NCI-H128 (cell line): ENCODE measurements at regions not wholly inside any gene's neighbourhood (a gene's known extent, or its start where the extent isn't known, plus 50 kb on each side); places are given as distances from the start of the nearest gene placed in this dataset.
"Not testable (repeated sequence)": the region's sequence is repeated elsewhere in the genome, so short reads cannot be mapped to it uniquely, and the experiment has no call there.

ENCODE experiments used
- DNase-seq: peaks from one replicate; lab custom pipeline; 2025; ENCODE audit not compliant: unreplicated experiment; lab: John Stamatoyannopoulos, UW

DNA sequence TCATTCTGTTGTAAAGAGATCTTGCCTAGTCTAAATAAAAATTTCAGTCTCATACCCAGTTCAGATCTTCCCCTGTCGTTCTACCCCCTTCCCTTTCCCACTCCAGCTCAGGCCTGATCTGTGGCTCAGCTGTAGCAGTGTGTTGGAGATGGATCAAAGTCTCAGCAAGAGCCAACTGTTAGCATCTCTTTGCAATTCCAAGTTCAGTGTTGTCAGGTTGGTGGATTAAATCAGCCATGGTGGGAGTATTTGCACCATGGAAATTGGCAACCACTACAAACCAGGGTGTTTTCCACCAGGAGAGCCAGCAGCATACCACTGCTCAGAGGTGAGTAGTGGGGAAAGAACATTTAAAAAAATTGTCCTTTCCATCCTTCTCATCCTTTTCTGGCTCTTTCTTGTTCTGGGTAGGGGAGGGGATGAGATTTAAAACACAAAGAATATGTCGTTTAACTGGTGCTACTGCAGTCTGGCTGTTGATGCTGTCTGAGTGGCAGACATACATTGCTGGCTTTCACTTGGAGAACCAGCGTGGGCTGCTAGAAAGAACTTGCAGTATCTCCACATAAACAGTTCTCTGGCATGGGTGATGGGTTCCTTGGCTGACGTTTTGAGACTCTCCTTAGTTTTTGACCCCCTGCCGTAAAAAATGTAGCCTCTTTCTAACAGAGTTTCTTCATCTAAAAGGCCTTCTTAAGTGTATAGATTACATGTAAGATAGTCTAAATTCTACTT, 514.1 kb downstream of the RAB38 start:
- no peak for DNase-seq

DNA sequence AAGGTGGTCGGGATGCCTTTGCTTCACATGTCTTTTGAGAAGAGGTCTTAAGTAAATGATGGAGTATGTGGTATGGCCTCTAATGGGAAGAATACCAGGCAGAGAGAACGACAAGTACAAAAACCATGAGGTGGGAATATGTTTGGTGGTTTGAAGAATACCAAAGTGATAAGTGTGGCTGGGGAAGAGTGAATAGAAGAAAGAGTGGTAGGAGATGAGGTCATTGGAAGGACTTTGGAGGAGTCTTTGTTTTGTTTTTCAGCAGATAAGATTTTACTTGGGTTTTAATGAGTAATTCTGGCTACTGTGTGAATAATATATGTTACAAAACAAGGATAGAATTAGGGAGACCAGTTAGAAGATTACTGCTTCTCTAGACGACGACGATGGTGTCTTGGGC, 515.4 kb downstream of the RAB38 start:
- no peak for DNase-seq

DNA sequence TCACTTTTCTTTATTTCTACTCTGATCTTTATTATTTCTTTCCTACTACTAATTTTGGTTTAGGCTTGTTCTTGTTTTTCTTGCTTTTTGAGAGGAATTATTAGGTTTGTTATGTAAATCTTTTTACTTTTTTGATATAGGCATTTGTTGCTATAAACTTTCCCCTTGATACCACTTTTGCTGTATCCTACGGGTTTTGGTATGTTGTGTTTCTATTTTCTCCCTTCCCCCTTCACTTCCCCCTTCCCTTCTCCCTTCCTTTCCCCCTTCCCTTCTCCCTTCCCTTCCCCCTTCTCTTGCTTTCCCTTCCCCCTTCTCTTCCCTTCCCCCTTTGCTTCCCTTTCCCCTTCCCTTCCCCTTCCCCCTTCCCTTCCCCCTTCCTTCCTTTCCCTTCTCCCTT, 529.6 kb downstream of the RAB38 start:
- no peak for DNase-seq

DNA sequence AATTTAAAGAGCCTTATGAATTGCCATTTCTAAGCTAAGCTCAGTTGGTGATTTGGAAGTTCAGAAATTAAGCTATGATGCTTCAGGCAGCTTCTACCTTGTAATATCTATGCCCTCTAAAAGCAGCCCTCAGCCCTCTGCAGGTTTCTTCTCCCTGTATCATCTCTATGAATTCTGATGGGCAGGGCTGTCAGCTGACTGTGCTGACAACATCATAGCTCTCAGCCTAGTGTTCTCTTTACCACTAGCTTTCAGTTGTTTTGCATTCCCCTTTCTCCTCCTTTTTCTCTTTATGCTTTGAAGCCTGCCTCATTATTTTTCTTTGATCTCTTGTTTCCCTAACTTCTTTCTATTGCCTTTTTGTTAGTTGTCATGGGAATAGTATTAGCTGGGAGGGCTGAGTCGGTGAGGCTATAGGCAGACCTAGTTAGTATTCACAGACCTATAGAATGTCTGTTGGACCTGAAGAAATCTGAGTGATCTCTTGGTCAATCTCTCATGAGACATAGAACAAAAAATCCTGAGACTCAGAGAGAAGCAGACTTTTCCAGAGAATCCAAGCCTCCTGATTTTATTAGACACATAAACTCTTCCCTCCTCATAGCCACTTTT, 535.4 kb downstream of the RAB38 start:
- DNase-seq, result no peak

DNA sequence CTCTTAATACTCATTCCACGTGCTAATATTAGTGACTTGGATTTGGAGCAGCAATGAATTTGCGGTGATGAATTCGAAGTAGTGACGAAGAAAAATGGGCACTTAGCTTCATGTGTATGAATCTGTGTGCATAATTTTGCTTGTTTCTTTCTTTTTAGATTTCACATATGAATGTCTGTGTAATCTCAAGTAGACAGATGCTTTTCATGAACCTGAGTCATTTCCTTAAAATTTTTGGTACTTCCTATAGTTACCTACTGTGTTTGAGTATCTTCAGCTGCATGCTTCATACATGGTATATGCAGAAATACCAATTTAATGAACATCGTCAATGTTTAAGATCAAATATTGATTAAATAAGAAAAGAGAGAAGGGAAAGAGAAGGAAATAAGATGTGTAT, 540.2 kb downstream of the RAB38 start:
- no peak for DNase-seq

DNA sequence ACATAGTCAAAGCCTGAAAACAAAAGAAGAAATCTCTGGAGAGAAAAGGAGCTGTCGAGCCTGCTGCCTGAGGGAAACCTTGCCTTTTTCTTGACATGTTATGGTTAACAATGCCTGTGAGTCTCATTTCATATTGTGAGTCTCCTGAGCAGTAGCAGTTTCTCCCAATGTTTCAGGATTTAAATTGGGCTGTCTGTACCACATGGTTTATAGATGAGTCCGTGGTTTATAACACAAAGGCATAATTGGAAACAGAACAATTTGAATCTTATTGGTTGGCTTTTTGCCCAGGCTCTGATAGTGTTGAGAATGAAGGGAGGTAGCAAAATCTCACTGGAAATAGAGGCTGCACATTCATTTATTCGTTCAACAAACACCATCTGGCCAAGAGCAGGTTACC, 540.9 kb downstream of the RAB38 start:
- DNase-seq, result no peak

DNA sequence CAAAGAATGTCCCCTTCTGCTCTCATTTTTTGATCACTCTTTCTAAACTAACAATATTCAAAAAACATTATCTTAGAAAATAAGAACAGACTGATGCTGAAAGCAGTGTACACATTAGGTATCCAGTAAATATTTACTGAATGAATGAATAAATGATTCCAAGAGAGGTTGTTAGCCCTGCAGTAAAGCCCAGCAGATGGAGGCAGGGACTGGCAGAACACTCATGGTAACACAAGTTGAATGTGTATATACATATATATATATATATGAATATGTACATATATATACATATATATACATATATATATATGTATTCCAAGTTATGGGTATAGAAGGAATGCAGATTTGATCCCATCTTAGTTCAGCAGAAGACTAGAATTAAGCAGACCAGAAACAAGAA, 546.3 kb downstream of the RAB38 start:
- no peak for DNase-seq

DNA sequence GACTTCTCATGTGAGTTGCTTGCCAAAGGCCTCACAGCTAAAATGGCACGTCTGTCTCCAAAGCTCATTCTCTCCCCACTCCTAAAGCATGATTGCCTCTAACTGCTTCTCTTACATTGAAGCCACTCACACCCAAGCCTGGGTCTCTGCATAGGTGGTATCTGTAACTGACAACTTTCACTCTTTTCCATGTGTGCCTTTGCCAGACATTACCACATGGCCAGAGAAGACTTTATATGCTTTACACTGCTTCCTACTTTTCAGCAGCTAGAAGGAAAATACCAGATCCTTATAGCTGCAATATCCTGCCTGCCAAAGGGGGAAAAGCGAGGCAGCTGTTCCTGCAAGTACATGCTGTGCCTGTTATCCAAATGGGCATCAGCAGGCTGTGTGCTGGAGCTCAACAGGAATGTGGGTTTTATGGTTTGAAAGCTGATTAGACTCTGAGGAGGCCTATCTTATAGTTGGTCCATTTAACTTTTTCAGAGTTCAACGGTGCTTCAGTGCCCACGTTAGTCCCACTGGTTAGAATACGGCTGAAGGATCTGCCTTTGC, 547.1 kb downstream of the RAB38 start:
- no peak for DNase-seq

DNA sequence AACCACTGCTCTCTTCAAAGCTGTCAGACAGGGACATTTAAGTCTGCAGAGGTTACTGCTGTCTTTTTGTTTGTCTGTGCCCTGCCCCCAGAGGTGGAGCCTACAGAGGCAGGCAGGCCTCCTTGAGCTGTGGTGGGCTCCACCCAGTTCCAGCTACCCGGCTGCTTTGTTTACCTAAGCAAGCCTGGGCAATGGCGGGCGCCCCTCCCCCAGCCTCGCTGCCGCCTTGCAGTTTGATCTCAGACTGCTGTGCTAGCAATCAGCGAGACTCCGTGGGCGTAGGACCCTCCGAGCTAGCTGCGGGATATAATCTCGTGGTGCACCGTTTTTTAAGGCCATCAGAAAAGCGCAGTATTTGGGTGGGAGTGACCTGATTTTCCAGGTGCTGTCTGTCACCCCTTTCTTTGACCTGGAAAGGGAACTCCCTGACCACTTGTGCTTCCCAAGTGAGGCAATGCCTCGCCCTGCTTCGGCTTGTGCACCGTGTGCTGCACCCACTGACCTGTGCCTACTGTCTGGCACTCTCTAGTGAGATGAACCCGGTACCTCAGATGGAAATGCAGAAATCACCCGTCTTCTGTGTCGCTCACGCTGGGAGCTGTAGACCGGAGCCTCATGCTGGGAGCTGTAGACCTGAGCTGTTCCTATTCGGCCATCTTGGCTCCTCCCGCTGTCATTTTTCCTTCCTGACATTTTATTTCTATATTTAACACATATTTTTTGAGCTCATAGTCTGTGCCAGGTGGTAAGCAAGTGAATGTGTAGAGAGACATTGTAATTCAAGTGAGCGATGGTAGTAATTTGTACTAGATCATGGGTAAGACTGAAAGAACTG, 551.5 kb downstream of the RAB38 start:
- DNase-seq, result not testable (repeated sequence)

DNA sequence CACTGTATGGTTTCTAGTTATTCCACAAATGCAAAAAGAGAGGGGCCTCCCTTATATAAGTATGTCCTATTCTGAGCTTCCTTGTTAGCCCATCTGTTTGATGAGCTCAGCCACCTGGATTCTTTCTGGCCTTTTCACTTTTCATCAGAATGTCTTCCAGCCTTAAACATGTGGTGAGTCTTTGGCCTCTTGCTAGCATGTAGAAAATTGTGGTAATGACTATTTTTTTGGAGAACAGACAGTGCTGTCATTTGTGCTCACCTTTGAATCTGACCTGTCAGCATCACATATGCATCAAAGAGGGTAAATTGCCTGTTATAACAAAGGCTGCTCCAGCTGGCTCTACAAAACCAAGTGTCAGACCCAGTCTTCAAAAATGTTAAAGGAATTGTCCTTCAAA, 558.7 kb downstream of the RAB38 start:
- DNase-seq, result no peak

DNA sequence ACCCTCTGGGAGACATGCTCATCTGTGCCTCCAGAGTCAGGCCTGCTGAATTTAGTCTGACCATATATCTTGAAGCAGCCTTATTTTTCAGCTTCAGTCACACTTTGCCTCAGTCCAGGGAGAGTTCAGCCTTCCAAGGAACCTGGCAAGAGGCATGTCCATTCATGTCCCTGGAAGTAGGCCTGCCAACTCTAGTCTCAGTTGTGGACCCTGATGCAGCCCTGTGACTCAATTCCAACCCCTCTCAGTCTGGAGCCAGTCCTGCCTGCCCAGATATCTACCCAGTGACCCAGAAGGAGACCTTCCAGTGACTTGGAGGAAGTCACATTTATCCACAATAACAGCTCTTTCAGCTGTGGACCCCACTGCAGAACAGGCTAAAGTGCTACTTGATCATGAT, 566.6 kb downstream of the TMEM135 start:
- DNase-seq, result no peak

DNA sequence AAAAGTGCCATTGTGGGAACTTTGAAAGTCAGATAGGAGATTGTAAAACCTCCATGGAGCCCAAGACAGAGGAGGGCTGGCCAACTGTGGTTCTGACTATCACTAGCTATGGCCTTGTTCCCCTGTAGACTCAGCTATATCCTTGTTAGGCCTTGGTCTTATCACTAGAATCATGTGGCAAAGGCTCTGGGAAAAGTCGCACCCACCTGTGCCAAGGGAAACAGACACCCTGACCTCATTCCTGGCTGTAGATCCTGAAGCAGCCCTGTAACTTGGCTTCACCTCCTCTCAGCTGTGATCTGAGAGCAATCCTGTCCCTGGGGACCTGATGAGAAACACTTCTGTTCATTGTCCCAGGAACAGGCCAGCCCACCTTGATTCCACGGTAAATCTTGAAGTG, 566.2 kb downstream of the TMEM135 start:
- DNase-seq, result no peak

DNA sequence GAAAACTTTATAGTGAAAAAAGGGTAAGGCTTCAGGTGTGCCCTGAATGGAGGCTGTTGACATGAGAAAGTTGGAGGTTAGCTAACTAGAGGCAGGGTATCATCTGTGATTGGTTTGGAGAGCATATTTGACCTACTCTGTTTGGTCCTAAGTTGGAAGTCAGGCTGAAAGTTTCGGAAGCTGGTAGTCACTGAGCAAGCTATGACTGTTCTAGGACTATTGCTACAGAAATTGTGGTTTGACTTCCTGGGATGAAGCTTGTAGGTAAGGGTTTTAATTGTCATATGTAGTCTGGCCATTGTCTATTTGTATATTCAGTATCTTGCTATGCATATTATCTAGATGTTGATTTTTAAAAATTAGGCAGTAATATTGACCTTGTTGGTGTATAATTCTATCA, 565.0 kb downstream of the TMEM135 start:
- DNase-seq, result no peak

DNA sequence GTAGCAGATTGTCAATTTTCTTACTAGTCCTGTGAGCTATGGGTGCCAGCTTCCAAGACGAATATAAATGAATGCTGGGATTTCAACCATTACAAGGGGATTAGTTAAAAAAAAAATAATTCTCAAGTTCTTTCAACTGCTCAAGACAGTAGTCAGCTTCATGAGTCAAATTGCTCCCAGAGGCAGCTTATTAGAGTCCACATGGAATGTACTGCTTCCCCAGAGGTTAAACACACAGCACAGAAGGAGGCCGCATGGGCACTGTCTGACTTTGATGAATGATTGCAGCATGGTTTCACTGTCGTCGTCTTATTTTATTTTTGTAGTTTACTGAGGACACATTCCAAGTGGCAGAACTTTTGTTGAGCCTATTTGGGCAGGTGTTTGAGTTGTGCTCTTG, 563.2 kb downstream of the TMEM135 start:
- no peak for DNase-seq

DNA sequence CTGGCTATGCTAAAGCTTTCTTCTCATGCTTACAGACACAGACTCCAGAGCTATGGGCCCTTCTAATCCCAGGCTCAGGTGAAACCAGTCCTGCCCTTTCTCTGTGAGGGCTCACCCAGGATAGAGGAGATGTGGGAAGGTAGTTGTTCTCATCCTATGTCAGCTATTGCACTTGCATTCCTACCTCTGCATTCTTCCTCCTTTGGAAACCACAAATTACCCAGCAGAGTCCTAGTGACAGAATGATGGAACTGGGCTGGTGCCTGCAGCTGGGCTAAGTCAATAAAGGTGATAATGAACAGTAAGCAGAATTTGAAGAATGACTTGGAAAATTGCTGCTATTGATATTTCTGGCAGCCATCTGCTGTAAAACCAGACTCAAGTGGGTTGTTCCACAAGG, 560.0 kb downstream of the TMEM135 start:
- no peak for DNase-seq

DNA sequence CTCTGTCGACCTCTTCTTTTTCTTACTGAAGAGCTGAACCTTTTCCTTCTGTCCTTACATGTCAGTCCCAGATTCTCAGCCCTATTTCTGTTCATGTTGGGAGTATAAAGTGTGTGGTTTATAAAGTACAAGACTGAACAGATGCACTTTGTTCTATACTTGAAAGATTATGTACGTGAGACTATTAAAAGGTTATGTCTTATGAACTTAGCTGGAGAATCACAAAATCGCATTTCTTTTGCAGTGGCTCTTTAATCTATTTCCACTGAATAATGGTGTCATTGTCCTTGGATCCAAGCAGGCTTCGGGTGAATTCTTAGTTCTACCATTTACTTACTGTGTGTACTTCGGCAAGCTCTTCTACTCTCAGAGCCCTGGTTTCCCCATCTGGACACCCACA, 558.4 kb downstream of the TMEM135 start:
- DNase-seq, result no peak

DNA sequence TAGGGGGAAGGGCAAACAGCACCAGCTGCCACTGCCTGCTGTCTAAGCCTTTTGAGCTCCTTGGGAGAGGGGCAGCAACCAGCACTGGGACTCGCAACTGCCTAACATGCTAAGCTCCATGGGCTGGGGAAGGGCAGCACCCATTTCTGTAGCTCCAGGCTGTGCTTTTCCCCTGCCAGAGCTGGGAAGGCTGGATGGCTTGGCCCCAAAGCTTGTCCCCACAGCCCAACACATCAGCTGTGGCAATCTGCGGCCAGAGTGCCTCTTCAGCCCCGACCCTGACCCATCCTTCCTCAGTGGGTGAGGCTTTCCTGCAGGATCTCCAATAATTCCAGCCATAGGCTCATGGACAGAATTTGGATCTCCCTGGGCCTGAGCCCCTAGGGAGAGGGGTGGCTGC, 551.3 kb downstream of the TMEM135 start:
- no peak for DNase-seq

DNA sequence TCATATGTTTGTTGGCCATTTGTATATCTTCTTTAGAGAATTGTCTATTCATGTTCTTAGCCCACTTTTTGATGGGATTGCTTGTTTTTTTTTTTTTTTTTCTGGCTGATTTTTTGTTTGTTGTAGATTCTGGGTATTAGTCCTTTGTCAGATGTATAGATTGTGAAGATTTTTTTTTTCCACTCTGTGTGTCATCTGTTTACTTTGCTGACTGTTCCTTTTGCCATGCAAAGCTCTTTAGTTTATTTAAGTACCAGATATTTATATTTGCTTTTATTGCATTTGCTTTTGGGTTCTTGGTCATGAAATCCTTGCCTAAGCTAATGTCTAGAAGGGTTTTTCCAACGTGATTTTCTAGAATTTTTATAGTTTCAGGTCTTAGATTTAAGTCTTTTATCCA, 547.9 kb downstream of the TMEM135 start:
- not testable (repeated sequence) for DNase-seq

DNA sequence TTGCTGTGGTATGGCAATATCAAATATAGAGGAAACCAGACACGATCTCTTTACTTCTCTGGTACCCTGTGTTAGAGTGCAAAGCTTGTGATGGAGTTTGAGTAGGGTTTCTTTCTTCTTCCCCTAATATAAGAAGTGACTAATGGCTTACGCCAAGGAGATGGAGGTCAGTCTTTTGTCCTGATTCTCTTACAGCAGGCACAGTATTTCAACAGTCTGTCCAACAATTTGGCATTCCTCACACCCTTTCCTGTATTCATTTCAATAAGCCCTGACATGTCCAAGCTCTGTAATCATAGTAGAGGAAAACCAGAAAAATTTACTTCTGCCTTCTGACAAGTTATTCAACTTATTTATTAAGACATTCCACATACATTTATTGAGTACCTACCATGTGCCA, 546.2 kb downstream of the TMEM135 start:
- DNase-seq, result no peak

DNA sequence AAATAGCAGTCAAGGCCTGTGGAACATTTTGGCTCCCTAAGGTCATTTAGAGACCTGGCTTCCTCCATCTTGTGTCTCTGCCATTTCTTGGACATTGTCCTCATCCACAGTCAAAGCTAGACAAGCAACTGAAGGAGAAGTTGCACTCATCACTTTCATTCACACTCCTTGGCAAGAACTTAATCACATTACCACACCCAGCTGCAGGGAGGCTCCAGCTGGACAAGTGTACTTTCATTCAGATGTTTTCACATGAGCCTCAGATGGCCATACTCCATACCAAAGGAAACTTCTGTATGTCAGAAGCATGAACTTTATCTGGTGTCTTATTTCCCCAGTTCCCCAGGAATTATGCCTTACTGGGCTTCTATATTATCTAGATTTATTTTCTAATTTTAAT, 537.4 kb downstream of the TMEM135 start:
- DNase-seq, result no peak

DNA sequence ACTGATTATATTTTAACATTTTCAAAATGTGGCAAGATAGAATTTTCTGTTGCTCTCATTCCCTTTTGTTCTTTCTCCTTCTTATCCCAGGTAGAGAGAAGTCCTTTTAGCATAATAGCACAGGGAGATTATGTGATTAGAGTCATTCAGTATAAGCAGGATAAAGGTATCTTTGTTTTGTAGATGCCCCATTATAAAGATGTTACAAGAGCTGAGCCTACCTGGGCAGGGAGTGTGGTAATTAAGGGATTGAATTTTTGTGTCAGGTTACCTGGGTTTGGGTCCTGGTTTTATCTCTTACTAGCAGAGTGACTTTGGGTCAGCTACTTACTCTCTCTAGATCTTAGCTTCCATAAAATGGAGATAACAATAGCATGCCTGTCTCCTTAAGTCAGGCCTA, 536.5 kb downstream of the TMEM135 start:
- no peak for DNase-seq

DNA sequence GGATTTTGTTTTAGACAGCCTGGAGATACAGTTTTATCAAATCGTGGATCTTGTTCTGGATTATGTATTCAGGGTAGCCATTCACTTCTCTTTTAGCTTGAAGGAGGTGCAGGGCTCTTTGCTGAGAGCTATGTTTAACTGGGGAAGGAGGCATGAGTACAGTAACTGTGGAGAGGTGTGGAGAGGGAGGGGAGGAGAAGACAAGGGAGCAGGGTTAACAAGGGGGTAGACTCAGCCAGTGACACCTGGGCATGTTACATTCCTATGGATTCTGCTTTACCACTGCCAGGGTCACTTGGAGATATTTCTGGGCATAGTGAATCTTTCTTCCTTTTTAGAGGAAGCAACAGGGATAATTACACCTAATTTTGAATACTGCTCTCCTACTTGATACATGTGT, 536.0 kb downstream of the TMEM135 start:
- no peak for DNase-seq
